ENCODE measurements at regions not wholly inside any gene's neighbourhood (a gene's known extent, or its start where the extent isn't known, plus 50 kb on each side); places are given as distances from the start of the nearest gene placed in this dataset.

DNA sequence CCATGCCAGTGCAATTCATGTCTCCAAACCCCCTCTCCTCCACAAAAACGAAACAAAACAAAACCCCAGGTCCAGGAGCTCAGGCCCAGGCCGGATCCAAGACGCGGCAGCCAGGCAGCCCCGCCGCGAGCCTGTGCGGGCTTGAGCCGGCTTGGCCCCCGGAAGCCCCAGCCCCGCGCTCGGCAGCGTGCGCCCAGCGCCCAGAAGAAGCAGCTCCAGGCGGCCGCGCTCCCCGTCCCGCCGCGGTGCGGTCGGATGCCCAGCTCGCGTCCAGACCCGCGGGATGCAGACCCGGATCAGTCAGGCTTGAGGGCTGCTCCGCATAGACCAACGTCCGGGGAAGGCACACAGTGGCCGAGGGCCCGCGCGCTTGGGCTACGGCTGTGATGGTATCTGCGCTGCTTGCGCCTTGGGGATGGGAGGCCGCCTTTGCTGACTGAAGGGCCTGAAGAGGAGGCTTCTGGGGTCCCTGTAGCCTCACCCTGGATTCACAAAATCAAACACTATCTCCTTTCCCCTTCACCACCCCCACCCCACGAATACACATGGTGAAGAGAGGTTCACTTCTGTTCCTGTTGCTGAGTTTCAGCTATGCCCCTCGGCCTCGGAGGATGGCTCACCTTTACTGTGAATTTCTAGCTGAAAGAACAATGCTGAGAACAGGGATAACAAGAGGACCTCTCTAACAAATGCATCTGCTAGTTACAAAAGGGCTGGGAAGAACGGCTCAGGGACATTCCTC is 79.9 kb upstream of the EN2 start:
- peak in 1 of 2 donors; percentile 73 for DNase-seq
- 1 to 5% (median 2%) methylated on average over 28 to 45 of the region's 45 CpGs for WGBS, 5 donors
- Histone ChIP-seq H3K9me3 (no peaks in the 10 kb centered on the region), H3K4me1 (peaks cover 60 to 72% (median 70%) of the 10 kb centered on the region in 4 donors), H3K36me3 (no peaks in the 10 kb centered on the region), H3K4me3 (peak overlapping the region; percentile 8 to 40 (median 14)), H3K27ac (no peak overlapping the region), H3K27me3 (peaks cover 67 to 100% (median 99%) of the 10 kb centered on the region in 3 donors)
- intact Hi-C loops (cut with DNase I; ENCODE audit: low total_unique reads): no loop called here
- TF ChIP-seq POLR2AphosphoS5 (IDR thresholded peaks at IDR 0.05): no peak
- TF ChIP-seq EP300 (IDR thresholded peaks at IDR 0.05): no peak
- TF ChIP-seq CTCF (IDR thresholded peaks at IDR 0.05): no peak
- no peak for TF ChIP-seq POLR2A (IDR thresholded peaks at IDR 0.05)

- Histone ChIP-seq H3K4me3 (no peak overlapping the region), H3K27me3 (peaks cover 67 to 100% (median 98%) of the 10 kb centered on the region in 3 donors), H3K27ac (no peak overlapping the region), H3K36me3 (no peaks in the 10 kb centered on the region), H3K9me3 (no peaks in the 10 kb centered on the region), H3K4me1 (peaks cover 54 to 67% (median 65%) of the 10 kb centered on the region in 4 donors)
- no peak for DNase-seq
- intact Hi-C loops (cut with DNase I; ENCODE audit: low total_unique reads): no loop called here
- TF ChIP-seq POLR2AphosphoS5 (IDR thresholded peaks at IDR 0.05) (no peak), CTCF (IDR thresholded peaks at IDR 0.05) (no peak), POLR2A (IDR thresholded peaks at IDR 0.05) (no peak), EP300 (IDR thresholded peaks at IDR 0.05) (no peak)
- WGBS, 5 donors: 7 to 15% (median 11%) methylated on average over 6 of the region's 6 CpGs
Observed at GRCh38 chr7:155378580-155378934, 79.4 kb upstream of the EN2 start.

- no peak for DNase-seq
- Histone ChIP-seq H3K4me3 (no peak overlapping the region), H3K27me3 (peaks cover 63 to 100% (median 98%) of the 10 kb centered on the region in 3 donors), H3K9me3 (no peaks in the 10 kb centered on the region), H3K27ac (no peak overlapping the region), H3K36me3 (no peaks in the 10 kb centered on the region), H3K4me1 (peaks cover 48 to 60% (median 58%) of the 10 kb centered on the region in 4 donors)
- no peak for TF ChIP-seq POLR2A (IDR thresholded peaks at IDR 0.05)
- no peak for TF ChIP-seq CTCF (IDR thresholded peaks at IDR 0.05)
- TF ChIP-seq POLR2AphosphoS5 (IDR thresholded peaks at IDR 0.05): no peak
- no peak for TF ChIP-seq EP300 (IDR thresholded peaks at IDR 0.05)
- intact Hi-C loops (cut with DNase I; ENCODE audit: low total_unique reads): no loop called here
- WGBS, 5 donors: 3 to 7% (median 5%) methylated on average over 10 of the region's 10 CpGs
Observed at GRCh38 chr7:155378959-155379871, 78.7 kb upstream of the EN2 start.

DNA sequence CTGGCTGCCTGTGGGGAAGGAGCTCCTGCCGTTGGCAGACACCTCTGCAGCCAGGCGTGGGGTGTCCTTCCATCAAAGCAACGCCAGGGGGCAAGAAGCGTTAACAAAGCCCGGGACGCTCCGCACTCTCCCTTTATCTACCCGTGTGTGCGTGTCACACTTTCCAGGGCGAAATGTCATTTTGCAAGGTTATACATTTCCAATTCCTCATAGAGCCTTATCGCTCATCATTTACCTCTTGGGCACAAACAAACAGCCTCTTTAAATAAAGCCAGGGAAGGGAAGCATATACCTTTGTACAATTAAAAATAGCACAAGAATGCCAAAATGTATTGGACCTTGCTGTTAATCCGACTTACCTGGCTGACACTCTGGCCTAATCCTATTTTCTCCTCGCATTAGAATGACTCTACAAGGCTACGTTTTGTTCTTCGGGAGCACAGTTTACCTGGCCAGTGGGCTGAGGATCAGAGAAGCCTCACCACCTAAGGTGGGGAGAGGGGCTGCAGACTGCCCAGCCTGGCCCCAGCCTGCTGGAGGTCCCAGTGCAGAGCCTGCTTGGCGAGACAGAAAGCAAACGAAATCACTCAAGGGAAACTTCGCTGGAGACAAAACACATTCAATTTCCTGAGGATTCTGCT is 77.6 kb upstream of the EN2 start:
- WGBS, 5 donors: 2 to 3% (median 2%) methylated on average over 18 of the region's 18 CpGs

More for the DNA sequence above, 77.6 kb upstream of the EN2 start:
- H3K27ac ChIP-seq: no peak overlapping the region
- no peaks in the 10 kb centered on the region for H3K9me3 ChIP-seq
- H3K27me3 ChIP-seq: peaks cover 55 to 100% (median 98%) of the 10 kb centered on the region in 3 donors
- intact Hi-C loops (cut with DNase I; ENCODE audit: low total_unique reads): no loop called here
- DNase-seq: peak; percentile 79 to 88
- H3K4me3 ChIP-seq: no peak overlapping the region
- peaks cover 36 to 49% (median 47%) of the 10 kb centered on the region in 4 donors for H3K4me1 ChIP-seq
- peak in 5 of 7 experiments; percentile 52 to 82 (median 74) for TF ChIP-seq CTCF (IDR thresholded peaks at IDR 0.05)
- TF ChIP-seq POLR2AphosphoS5 (IDR thresholded peaks at IDR 0.05): no peak
- H3K36me3 ChIP-seq: no peaks in the 10 kb centered on the region
